ENCODE measurements at regions not wholly inside any gene's neighbourhood (a gene's known extent, or its start where the extent isn't known, plus 50 kb on each side); places are given as distances from the start of the nearest gene placed in this dataset.

DNA sequence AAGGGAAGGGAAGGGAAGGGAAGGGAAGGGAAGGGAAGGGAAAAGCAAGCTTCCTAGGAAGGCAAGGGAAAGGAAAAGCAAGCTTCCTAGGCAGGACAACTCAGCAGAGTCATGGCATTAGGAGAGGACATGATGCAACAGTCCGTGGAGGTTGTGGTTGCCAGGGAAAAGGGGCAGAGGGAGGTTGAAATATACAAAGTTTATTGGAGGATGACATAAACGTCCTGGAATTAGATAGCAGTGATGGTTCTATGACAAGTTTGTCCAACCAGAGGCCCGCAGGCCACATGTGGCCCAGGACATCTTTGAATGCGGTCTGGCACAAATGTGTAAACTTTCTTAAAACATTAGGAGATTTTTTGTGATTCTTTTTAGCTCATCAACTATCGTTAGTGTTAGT is 59.8 kb upstream of the OPN4 start:
- no peak for TF ChIP-seq EZH2 (IDR thresholded peaks at IDR 0.05; ENCODE audit: borderline replicate concordance, insufficient read depth, low read depth, low read length, poor library complexity, severe bottlenecking)
- TF ChIP-seq, protein P1, sequence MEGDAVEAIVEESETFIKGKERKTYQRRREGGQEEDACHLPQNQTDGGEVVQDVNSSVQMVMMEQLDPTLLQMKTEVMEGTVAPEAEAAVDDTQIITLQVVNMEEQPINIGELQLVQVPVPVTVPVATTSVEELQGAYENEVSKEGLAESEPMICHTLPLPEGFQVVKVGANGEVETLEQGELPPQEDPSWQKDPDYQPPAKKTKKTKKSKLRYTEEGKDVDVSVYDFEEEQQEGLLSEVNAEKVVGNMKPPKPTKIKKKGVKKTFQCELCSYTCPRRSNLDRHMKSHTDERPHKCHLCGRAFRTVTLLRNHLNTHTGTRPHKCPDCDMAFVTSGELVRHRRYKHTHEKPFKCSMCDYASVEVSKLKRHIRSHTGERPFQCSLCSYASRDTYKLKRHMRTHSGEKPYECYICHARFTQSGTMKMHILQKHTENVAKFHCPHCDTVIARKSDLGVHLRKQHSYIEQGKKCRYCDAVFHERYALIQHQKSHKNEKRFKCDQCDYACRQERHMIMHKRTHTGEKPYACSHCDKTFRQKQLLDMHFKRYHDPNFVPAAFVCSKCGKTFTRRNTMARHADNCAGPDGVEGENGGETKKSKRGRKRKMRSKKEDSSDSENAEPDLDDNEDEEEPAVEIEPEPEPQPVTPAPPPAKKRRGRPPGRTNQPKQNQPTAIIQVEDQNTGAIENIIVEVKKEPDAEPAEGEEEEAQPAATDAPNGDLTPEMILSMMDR (IDR thresholded peaks at IDR 0.05) = no peak

Measured in B cell (primary cell).